DMS 273 treated with DMSO at 0.1 percent for 48 hours (cell line): ENCODE measurements at regions not wholly inside any gene's neighbourhood (a gene's known extent, or its start where the extent isn't known, plus 50 kb on each side); places are given as distances from the start of the nearest gene placed in this dataset.
"Not testable (repeated sequence)": the region's sequence is repeated elsewhere in the genome, so short reads cannot be mapped to it uniquely, and the experiment has no call there.

Experiments used
- DNase-seq: peaks from one replicate; lab custom pipeline; 2025; lab: John Stamatoyannopoulos, UW

DNA sequence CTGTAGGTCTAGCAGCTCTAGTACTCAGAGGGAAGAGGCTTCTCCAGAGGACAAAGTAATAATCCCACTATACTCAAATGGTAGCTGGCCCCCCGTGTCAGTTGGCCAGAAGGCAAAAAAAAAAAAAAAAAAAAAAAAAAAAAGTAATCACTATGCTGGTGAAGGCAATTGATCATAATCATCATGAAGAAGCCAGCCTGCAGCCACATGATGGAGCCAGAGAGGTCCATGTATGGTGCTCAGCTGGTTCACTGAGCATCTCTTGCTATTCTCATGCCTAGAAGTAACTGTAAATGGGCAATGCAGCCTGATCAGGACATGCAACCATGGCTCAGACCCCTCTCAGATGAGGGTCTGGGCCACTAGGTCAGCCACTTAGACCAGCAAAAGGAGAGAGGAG, 378.8 kb downstream of the MED13L start:
- DNase-seq, result no peak

DNA sequence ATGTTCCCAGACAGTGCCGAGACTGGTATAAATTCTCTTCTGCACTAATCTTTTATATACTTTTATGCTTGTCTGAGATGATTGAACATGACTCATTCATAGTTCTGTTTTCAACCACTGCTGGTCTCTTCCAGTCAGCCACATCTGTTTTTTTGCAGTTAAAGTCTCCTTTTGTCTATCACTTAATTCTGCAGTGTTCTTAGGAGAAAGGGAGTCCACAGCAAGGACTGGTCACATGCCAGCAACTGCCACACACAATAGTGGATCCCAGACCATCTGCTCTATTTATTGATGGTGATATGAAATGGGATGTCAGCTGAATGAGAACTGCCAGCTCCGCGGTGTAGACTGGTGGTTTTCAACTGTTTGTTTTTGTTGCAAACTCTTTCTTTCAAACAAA, 379.8 kb downstream of the MED13L start:
- no peak for DNase-seq

DNA sequence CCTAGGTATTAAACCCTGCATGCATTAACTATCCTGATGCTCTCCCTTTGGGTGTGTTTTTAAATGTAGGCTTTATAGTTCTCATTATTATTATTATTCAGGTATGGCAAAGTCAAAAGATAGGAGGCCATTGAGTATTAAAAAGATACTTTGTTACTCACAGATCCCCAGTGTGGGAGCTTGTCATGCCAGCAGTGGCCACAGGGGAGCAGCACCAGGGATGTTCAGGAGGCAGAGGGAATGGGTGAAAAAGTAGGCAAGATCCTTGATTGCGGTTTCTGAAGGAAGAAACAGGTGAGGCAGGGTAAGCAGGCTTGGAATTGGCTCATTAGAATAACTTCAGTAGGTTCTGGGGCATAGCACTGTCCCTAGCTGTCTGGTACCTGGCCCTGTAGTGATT, 382.2 kb downstream of the MED13L start:
- DNase-seq, result no peak

- no peak for DNase-seq
Measured at GRCh38 chr12:115891556-115892164, 385.8 kb downstream of the MED13L start.

DNA sequence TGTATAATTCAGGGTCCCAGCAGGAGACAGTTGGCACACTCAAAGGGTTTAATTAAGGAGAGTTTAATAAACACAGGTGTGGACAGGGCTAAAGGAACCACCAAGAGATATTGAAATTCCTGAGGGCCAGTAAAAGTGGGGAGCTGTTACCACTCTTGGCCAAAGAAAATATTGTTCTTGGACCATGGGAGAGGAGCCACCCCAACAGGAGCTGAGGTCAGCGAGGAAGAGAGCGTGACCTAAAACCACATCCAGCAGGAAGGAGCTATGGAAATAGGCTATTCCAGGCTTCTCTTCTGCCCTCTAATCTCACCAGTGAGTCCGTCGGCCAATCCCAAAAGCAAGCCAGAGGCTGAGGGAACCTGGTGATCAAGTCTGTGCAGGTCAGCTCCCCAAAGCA, 390.8 kb downstream of the MED13L start:
- DNase-seq, result no peak

DNA sequence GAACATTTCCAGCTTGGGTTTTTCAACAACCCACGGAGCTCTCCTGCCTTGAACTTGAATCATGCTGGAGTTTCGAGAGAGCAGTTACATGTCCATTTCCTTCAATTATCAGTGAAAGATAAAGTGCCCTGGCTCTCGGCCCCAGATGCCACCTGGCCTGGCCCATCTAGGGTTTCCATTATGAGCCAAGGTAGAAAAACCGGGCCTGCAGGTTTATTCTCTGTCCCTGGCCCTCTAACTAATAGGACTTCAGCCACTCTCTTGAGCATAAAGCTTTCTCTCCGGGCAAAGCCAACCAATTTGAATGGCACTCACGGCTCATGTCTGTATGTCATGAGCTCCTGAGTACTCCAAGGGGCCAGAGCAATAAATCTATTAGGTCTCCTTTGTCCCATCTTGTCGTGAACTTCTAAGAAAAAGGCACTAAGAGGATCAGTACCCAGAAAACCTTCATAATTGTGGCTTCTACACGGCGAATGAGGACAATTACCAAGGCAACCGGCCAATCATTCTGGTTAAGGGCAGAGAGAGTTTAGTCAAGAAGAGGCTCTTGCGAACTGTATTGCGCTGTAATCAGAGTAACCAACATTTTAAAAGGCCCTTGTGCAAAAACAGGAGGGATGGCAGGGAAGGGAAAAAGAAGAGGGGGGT, 392.3 kb downstream of the MED13L start:
- DNase-seq, result no peak

GRCh38 chr12:115882936-115883335, 394.6 kb downstream of the MED13L start:
- DNase-seq, result no peak

GRCh38 chr12:115880238-115880637, 397.3 kb downstream of the MED13L start:
- DNase-seq, result no peak

GRCh38 chr12:115879354-115879753, 398.1 kb downstream of the MED13L start:
- no peak for DNase-seq

- no peak for DNase-seq
Measured at GRCh38 chr12:115873451-115874082, 403.9 kb downstream of the MED13L start.

DNA sequence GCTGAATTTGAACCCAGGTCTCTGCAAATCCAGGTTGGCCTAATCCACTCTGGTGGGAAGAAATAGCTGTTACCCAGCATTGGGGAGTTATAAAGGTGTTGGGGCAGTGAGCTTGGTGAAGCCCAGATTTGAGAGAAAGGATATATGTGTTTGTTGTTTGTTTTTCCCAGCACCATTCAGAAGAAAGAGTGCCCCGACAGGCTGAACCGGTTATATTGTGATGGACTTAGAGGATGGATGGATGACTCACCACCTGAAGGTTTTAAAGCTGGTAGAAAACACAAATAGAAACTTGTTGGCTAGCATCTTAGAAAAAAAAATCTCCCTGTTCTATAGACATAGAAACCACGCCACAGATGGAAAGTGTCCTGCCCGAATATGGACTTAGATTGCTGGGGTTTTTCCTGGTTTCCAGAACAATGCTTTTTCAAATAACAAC, 404.6 kb downstream of the MED13L start:
- no peak for DNase-seq

- no peak for DNase-seq
Measured at GRCh38 chr12:115872212-115872611, 405.3 kb downstream of the MED13L start.

DNA sequence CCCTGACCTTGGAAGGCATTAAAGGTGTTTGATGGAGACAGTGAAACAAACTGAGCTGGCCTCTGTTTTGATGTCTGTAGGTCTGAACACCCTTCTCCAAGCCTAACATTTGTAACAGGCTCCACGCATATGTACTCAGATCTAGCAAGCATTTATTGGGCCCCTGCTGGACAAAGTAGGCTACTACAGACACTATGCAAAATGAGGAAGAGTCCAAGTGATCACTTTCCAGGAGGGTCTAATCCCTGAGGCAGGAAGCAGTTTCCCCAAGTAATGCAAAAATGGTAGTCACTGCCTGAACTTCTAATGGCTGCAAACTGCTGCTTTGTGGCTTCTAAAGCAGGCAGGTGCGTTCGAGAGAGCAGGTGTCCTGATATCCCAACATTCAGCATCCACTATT, 405.8 kb downstream of the MED13L start:
- DNase-seq, result peak; percentile 36

DNA sequence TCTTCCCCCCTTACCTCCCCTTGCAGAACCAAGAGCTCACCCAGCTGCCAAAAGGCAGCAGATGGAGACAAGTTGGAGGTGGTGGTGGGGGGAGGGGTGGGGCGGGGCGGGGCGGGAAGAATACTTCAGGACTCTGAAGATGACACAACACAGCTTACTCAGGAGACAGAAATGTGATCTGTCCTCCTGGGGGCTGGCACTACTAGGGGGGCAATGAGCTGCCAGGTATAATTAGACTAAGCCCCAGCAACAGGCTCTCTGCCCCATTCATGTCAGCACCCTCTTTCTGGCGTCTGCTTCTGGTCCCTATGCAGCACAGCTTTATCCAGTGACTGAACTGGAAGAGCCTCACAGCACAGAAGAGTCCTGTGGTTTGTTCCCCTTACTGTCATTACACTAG, 407.0 kb downstream of the MED13L start:
- DNase-seq, result peak; percentile 51

GRCh38 chr12:115870021-115870420, 407.5 kb downstream of the MED13L start:
- peak; percentile 51 for DNase-seq

GRCh38 chr12:115869604-115870003, 407.9 kb downstream of the MED13L start:
- DNase-seq, result no peak

- DNase-seq, result no peak
Measured at GRCh38 chr12:115868624-115869023, 408.9 kb downstream of the MED13L start.

- DNase-seq, result no peak
Measured at GRCh38 chr12:115867854-115868253, 409.6 kb downstream of the MED13L start.

- no peak for DNase-seq
Measured at GRCh38 chr12:115866909-115867525, 410.5 kb downstream of the MED13L start.

DNA sequence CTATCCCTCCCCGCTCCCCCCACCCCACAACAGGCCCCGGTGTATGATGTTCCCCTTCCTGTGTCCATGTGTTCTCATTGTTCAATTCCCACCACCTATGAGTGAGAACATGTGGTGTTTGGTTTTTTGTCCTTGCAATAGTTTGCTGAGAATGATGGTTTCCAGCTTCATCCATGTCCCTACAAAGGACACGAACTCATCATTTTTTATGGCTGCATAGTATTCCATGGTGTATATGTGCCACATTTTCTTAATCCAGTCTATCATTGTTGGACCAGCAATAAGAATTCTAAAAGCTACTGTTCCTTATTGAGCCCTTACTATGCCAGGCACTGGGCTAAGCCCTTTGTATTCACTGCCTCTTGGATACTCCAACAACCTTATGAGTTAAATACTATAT, 411.2 kb downstream of the MED13L start:
- DNase-seq, result not testable (repeated sequence)

DNA sequence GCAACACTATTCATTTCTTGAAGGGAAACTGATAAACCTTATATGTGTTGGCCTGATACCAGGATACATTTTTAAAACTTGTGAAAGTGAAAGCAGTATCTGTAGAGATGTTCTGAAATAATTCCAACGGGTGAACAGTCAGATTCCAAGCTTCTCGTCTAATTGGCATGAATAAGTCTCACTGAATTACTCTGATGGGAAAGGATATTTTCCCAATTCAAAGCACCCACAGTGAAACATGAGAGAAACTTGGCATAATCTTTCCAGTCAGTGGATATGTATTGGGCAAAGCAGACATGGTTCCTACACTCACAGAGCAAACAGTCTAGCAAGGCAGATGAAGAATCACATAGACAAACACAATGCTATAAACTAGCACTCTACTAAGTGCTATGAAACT, 413.1 kb downstream of the MED13L start:
- DNase-seq, result no peak

DNA sequence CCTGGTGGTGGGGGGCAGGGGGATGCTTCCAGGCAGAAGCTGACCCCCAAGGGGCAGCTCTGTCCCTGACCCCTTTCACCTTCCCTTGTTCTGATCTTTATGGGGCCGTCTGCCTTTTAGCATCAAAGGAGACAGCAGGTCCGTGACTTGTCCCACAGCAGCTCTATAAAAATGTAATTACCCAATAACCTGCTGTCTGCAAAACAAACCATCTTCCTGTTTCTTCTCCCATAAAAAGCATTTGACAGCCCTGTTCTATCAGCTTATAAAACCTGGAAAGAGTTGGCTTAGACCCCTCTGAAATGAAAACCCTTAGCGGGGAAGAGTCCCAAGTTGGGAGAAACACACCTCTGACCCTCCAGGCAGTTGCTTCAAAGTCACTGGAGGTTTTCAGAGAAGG, 416.9 kb downstream of the MED13L start:
- no peak for DNase-seq

DNA sequence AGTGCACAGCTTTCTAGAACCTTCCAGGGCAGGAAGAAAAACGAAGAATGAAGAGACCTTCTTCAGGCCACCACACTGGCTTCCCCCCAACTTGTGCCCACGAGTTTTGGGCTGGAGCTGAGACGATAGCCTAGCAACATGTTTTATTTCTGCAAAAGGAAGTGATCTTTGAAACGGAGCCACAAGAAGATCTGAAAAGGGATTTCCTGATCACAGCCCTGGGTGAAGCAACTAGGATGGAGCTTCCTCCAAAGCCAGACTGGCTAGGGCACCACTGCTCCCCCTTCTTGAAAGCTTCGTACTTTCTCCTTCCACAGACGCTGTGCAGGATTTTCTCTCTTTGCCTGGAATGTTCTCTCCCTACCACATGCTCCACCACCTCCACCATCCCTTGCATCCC, 418.3 kb downstream of the MED13L start:
- no peak for DNase-seq
